K562 (cell line): ENCODE measurements at regions not wholly inside any gene's neighbourhood (a gene's known extent, or its start where the extent isn't known, plus 50 kb on each side); places are given as distances from the start of the nearest gene placed in this dataset.

Experiments
- ATAC-seq: fragments of 200-7000 bp; cut with Tn5 transposase; 3 replicates; pipeline ENCODE4 v1.9.1; 2020; ENCODE audit warnings: moderate library complexity
- BruUV-seq: library from RNA; stranded (reverse); fragments of 400-500 nt; replicated peaks from 2 replicates; lab custom pipeline; 2021; lab: Mats Ljungman, UMichigan
- CTCF ChIA-PET: fragments of 300-600 bp; formaldehyde crosslinking; extraction: SDS; loops from one replicate; lab custom pipeline; 2021; ENCODE audit warnings: low intra/inter-chr PET ratio; lab: Yijun Ruan, JAX
- POLR2A ChIA-PET: fragments of 300-600, 350-650 bp; sonication (Branson Sonifier 250); formaldehyde crosslinking; extraction: SDS; loops from one replicate; lab custom pipeline; 2021; ENCODE audit warnings: antibody characterized with exemption, inconsistent platforms; lab: Yijun Ruan, JAX
- DNase-seq, 4 experiments: peaks; one replicate each; pipeline versions ENCODE4 v3.0.0 to v3.0.0-alpha.2; 2011 to 2018; ENCODE audit warnings: low spot score in 3 of 4, mixed read lengths in 3 of 4; ENCODE audit errors: extremely low read depth in 1 of 4
- FAIRE-seq: peaks from 2 replicates; lab custom pipeline; 2011; peaks lifted over from hg19 to GRCh38; lab: Jason Lieb, UNC
- H2AFZ ChIP-seq: 2 replicates; pipeline ENCODE4 v1.6.0; 2011; ENCODE audit warnings: low read depth, low read length, control low read depth, inconsistent platforms
- H3K27ac ChIP-seq: fragments of 200-600 bp; 3 replicates; pipeline ENCODE4 v1.8.0; 2011; ENCODE audit warnings: low read depth, mild to moderate bottlenecking, control low read depth, inconsistent platforms, low read length, moderate library complexity, mixed read lengths; ENCODE audit errors: extremely low read depth
- H3K27me3 ChIP-seq, 2 experiments: fragments of 300-600 bp in 1 of 2; 2 replicates in 1 of 2; 3 replicates in 1 of 2; pipeline versions ENCODE4 v1.6.0 to v1.8.0; 2011; ENCODE audit warnings: inconsistent platforms in 2 of 2, low read length in 2 of 2, mild to moderate bottlenecking in 1 of 2, mixed read lengths in 1 of 2, moderate library complexity in 1 of 2; ENCODE audit not compliant: control insufficient read depth in 2 of 2, insufficient read depth in 2 of 2
- H3K36me3 ChIP-seq: fragments of 300-600 bp; 3 replicates; pipeline ENCODE4 v1.8.0; 2011; ENCODE audit warnings: mild to moderate bottlenecking, low read length, inconsistent platforms; ENCODE audit not compliant: control insufficient read depth, insufficient read depth
- H3K4me1 ChIP-seq, 2 experiments: fragments of 200-600 bp in 1 of 2; replicated peaks in 1 of 2; 2 replicates in 1 of 2; 3 replicates in 1 of 2; pipeline versions ENCODE4 v1.5.1 to v1.8.0; 2011; ENCODE audit warnings: inconsistent platforms in 2 of 2, low read length in 2 of 2, mild to moderate bottlenecking in 1 of 2, mixed read lengths in 1 of 2, moderate library complexity in 1 of 2; ENCODE audit not compliant: control insufficient read depth in 2 of 2, insufficient read depth in 2 of 2
- H3K4me2 ChIP-seq: 2 replicates; pipeline ENCODE4 v1.6.1; 2011; ENCODE audit warnings: low read length, control low read depth, inconsistent platforms, mixed read lengths; ENCODE audit not compliant: insufficient read depth
- H3K4me3 ChIP-seq: fragments of 200-600 bp; sonication (generic), shearing (Covaris generic); 2 replicates; pipeline ENCODE4 v1.5.1; 2016; ENCODE audit warnings: control low read depth, inconsistent platforms
- H3K79me2 ChIP-seq: fragments of 200-600 bp; 3 replicates; pipeline ENCODE4 v1.8.0; 2011; ENCODE audit warnings: low read length, inconsistent platforms; ENCODE audit not compliant: control insufficient read depth, insufficient read depth
- H3K9ac ChIP-seq, 2 experiments: 2 replicates each; pipeline versions ENCODE4 v1.6.0 to v1.6.1; 2011; ENCODE audit warnings: low read depth in 2 of 2, low read length in 2 of 2, control low read depth in 1 of 2, inconsistent platforms in 1 of 2, mild to moderate bottlenecking in 1 of 2, mixed read lengths in 1 of 2; ENCODE audit not compliant: insufficient read depth in 1 of 2
- H3K9me1 ChIP-seq: one replicate; pipeline ENCODE4 v1.6.0; 2011; ENCODE audit warnings: inconsistent platforms, mild to moderate bottlenecking, low read length, moderate library complexity; ENCODE audit not compliant: control insufficient read depth, insufficient read depth
- H3K9me3 ChIP-seq: replicated peaks from 2 replicates; pipeline ENCODE4 v1.5.1; 2011; ENCODE audit warnings: low read depth, low read length, inconsistent platforms; ENCODE audit not compliant: control insufficient read depth, insufficient read depth
- H4K20me1 ChIP-seq: replicated peaks from 2 replicates; pipeline ENCODE4 v1.6.1; 2011; ENCODE audit warnings: low read length, inconsistent platforms, mixed read lengths; ENCODE audit not compliant: control insufficient read depth, insufficient read depth
- CC2D1A ChIP-seq: fragments of 450-650 bp; IDR thresholded peaks from 2 replicates; pipeline ENCODE4 v1.6.1; 2017; ENCODE audit warnings: mild to moderate bottlenecking
- COPS2 ChIP-seq: fragments of 450-650 bp; conservative IDR thresholded peaks from 2 replicates; pipeline ENCODE4 v1.6.1; 2016; ENCODE audit warnings: mild to moderate bottlenecking, moderate library complexity
- DIDO1 ChIP-seq: fragments of 450-650 bp; IDR thresholded peaks from 2 replicates; pipeline ENCODE4 v1.6.1; 2016; ENCODE audit warnings: low read depth, missing biosample characterization, missing genetic modification characterization
- NFE2L1 ChIP-seq: fragments of 450-650 bp; IDR thresholded peaks from 2 replicates; pipeline ENCODE4 v1.6.1; 2016; ENCODE audit warnings: missing genetic modification characterization, low read depth, mild to moderate bottlenecking, missing compliant biosample characterization, moderate library complexity, borderline replicate concordance
- PCBP1 ChIP-seq: fragments of 200-400 bp; formaldehyde crosslinking; IDR thresholded peaks from 2 replicates; pipeline ENCODE4 v1.6.1; 2018; ENCODE audit warnings: mild to moderate bottlenecking, low read depth, low read length; ENCODE audit not compliant: poor library complexity, severe bottlenecking
- PHF8 ChIP-seq: fragments of 200-600 bp; sonication (generic); IDR thresholded peaks from 2 replicates; pipeline ENCODE4 v1.6.1; 2012; ENCODE audit warnings: mixed run types, mild to moderate bottlenecking, inconsistent platforms, low read length, moderate library complexity, borderline replicate concordance
- RBM22 ChIP-seq: fragments of 200-400 bp; formaldehyde crosslinking; IDR thresholded peaks from 2 replicates; pipeline ENCODE4 v1.6.1; 2018; ENCODE audit warnings: low read length, low read depth; ENCODE audit not compliant: poor library complexity, severe bottlenecking
- SIN3B ChIP-seq: fragments of 450-650 bp; IDR thresholded peaks from 2 replicates; pipeline ENCODE4 v1.6.1; 2017; ENCODE audit warnings: low read depth, mild to moderate bottlenecking, moderate library complexity
- ZBTB7A ChIP-seq: IDR thresholded peaks from 2 replicates; pipeline ENCODE4 v1.6.1; 2011; ENCODE audit warnings: low read depth, mild to moderate bottlenecking, low read length, moderate library complexity, borderline replicate concordance; ENCODE audit not compliant: control insufficient read depth
- ZNF175 ChIP-seq: fragments of 200-800 bp; sonication (Bioruptor generic); IDR thresholded peaks from 2 replicates; pipeline ENCODE4 v1.6.1; 2016; ENCODE audit warnings: low read depth, mild to moderate bottlenecking, missing genetic modification characterization, missing compliant biosample characterization
- ZNF830 ChIP-seq: fragments of 250-450 bp; sonication (Bioruptor Pico); IDR thresholded peaks from 2 replicates; pipeline ENCODE4 v1.5.0; 2021; ENCODE audit warnings: mild to moderate bottlenecking
- WGBS: fragments of 100-300 bp; shearing (Covaris generic); methylation state at CpG from one replicate; pipeline ENCODE4 v1.1.6; 2016; ENCODE audit warnings: low coverage, mixed read lengths; ENCODE audit not compliant: insufficient coverage; ENCODE audit errors: missing lambda C conversion rate; 5-methylcytosine and 5-hydroxymethylcytosine counted together
- in situ Hi-C: fragments of 300-500 bp; cut with MboI; formaldehyde crosslinking; loops from 4 replicates; pipeline ENCODE4 v1.15.0; 2018; ENCODE audit warnings: inconsistent platforms, mixed read lengths
- intact Hi-C: fragments of 100-400 bp; cut with micrococcal nuclease; formaldehyde crosslinking; loops from 2 replicates; pipeline ENCODE4 v1.14.2; 2022
- TF ChIP-seq, protein P1 (sequence below): sonication (generic); formaldehyde crosslinking; IDR thresholded peaks from 2 replicates; pipeline ENCODE4 v1.8.1; 2022; ENCODE audit warnings: missing genetic modification reagents
- TF ChIP-seq, protein P2 (sequence below): IDR thresholded peaks from 2 replicates; pipeline ENCODE4 v1.6.1; 2011; ENCODE audit not compliant: insufficient read length; ENCODE audit errors: extremely low read depth
- TF ChIP-seq, protein P3 (sequence below): fragments of 250-450 bp; sonication (Bioruptor Pico); IDR thresholded peaks from 2 replicates; pipeline ENCODE4 v1.5.0; 2021; ENCODE audit warnings: mild to moderate bottlenecking, borderline replicate concordance

DNA sequence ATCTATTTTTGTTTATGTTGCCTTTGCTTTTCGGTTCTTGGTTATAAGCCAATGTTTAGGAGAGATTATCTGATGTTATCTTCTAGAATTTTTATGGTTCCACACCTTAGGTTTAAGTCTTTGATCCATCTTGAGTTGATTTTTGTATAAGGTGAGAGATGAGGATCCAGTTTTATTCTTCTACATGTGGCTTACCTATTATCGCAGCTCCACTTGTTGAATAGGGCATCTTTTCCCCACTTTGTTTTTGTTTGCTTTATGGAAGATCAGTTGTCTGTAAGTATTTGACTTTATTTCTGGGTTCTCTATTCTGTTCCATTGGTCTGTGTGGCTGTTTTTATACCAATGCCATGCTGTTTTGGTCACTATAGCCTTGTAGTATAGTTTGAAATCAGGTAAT, 927.0 kb downstream of the UQCRFS1 start:
- H3K79me2 ChIP-seq = no peaks in the 10 kb centered on the region
- H4K20me1 ChIP-seq = no peaks in the 10 kb centered on the region
- TF ChIP-seq, protein P1, sequence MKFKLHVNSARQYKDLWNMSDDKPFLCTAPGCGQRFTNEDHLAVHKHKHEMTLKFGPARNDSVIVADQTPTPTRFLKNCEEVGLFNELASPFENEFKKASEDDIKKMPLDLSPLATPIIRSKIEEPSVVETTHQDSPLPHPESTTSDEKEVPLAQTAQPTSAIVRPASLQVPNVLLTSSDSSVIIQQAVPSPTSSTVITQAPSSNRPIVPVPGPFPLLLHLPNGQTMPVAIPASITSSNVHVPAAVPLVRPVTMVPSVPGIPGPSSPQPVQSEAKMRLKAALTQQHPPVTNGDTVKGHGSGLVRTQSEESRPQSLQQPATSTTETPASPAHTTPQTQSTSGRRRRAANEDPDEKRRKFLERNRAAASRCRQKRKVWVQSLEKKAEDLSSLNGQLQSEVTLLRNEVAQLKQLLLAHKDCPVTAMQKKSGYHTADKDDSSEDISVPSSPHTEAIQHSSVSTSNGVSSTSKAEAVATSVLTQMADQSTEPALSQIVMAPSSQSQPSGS (CRISPR knock-in tag) = no peak
- TF ChIP-seq CC2D1A (no peak), ZNF830 (CRISPR knock-in tag) (no peak), NFE2L1 (tag) (no peak), PHF8 (no peak), COPS2 (no peak), SIN3B (no peak), ZBTB7A (no peak), DIDO1 (tag) (no peak), ZNF175 (CRISPR knock-in tag) (no peak), PCBP1 (no peak), RBM22 (no peak)
- TF ChIP-seq, protein P2, sequence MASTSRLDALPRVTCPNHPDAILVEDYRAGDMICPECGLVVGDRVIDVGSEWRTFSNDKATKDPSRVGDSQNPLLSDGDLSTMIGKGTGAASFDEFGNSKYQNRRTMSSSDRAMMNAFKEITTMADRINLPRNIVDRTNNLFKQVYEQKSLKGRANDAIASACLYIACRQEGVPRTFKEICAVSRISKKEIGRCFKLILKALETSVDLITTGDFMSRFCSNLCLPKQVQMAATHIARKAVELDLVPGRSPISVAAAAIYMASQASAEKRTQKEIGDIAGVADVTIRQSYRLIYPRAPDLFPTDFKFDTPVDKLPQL = no peak
- TF ChIP-seq, protein P3, sequence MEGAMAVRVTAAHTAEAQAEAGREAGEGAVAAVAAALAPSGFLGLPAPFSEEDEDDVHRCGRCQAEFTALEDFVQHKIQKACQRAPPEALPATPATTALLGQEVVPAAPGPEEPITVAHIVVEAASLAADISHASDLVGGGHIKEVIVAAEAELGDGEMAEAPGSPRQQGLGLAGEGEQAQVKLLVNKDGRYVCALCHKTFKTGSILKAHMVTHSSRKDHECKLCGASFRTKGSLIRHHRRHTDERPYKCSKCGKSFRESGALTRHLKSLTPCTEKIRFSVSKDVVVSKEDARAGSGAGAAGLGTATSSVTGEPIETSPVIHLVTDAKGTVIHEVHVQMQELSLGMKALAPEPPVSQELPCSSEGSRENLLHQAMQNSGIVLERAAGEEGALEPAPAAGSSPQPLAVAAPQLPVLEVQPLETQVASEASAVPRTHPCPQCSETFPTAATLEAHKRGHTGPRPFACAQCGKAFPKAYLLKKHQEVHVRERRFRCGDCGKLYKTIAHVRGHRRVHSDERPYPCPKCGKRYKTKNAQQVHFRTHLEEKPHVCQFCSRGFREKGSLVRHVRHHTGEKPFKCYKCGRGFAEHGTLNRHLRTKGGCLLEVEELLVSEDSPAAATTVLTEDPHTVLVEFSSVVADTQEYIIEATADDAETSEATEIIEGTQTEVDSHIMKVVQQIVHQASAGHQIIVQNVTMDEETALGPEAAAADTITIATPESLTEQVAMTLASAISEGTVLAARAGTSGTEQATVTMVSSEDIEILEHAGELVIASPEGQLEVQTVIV (CRISPR knock-in tag) = no peak
- 0% methylated on average over 2 of the region's 2 CpGs for WGBS
- no peaks in the 10 kb centered on the region; the same call in 1 of the 2 replicates for H3K9me3 ChIP-seq
- no peaks in the 10 kb centered on the region for H3K27me3 ChIP-seq
- H3K4me1 ChIP-seq = no peaks in the 10 kb centered on the region
- ATAC-seq = no peak
- H3K9ac ChIP-seq = no peak overlapping the region
- DNase-seq = no peak
- no peak overlapping the region for H3K27ac ChIP-seq
- CTCF ChIA-PET = no interaction called here
- FAIRE-seq = no peak
- H3K4me3 ChIP-seq = no peak overlapping the region
- no peaks in the 10 kb centered on the region for H3K9me1 ChIP-seq
- no peaks in the 10 kb centered on the region for H3K36me3 ChIP-seq
- in situ Hi-C loops (no loop called here), intact Hi-C loops (no loop called here)
- no peak overlapping the region for H3K4me2 ChIP-seq
- POLR2A ChIA-PET = no interaction called here
- H2AFZ ChIP-seq = no peak overlapping the region
- BruUV-seq = no TSS peak
